Left colon (tissue), 2 donors: ENCODE measurements at regions not wholly inside any gene's neighbourhood (a gene's known extent, or its start where the extent isn't known, plus 50 kb on each side); places are given as distances from the start of the nearest gene placed in this dataset.
A peak's percentile ranks its signal among the peaks of the same experiment; 100 is the strongest.
"Not testable (repeated sequence)": the region's sequence is repeated elsewhere in the genome, so short reads cannot be mapped to it uniquely, and the experiment has no call there.

Experiments used
- ATAC-seq: fragments of 200-7000 bp; cut with Tn5 transposase; one replicate; pipeline ENCODE4 v1.9.1; 2020; ENCODE audit warnings: mild to moderate bottlenecking, moderate library complexity
- DNase-seq, 2 donors: peaks; one replicate each; pipeline ENCODE4 v3.0.0-alpha.2; 2020
- intact Hi-C, 2 donors: fragments of 100-400 bp; cut with DNase I in 1 of 2; cut with micrococcal nuclease in 1 of 2; formaldehyde crosslinking; loops; one replicate each; pipeline versions ENCODE4 v1.11.2 to v1.14.0; 2022; cut with DNase I, micrococcal nuclease
- donor health status: DM: no; HTN: no; CAD: no.
- donor health status: DM: yes; HTN: yes; CAD: no.

- intact Hi-C loops: no loop called here
- no peak for ATAC-seq
- DNase-seq: no peak
These were observed 64.0 kb upstream of the TARDBP start for GRCh38 chr1:10948463-10948775.

- DNase-seq (no peak), ATAC-seq (no peak)
- intact Hi-C loops: no loop called here
These were observed 61.9 kb upstream of the TARDBP start for GRCh38 chr1:10950316-10951172.

DNA sequence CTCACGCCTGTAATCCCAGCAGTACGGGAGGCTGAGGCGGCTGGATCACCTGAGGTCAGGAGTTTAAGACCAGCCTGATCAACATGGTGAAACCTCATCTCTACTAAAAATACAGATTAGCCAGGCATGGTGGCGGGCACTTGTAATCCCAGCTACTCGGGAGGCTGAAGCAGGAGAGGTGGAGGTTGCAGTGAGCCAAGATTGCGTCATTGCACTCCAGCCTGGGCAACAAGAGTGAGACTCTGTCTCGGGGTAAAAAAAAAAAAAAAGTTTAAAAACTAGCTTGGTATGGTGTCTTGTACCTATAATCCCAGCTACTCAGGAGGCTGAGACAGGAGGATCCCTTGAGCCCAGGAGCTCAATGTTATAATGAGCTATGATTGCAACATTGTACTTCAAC is 61.2 kb upstream of the TARDBP start:
- DNase-seq, ATAC-seq, intact Hi-C loops: not testable (repeated sequence)

- ATAC-seq (no peak), DNase-seq (no peak)
- intact Hi-C loops: no loop called here
These were observed 60.5 kb upstream of the TARDBP start for GRCh38 chr1:10951961-10952360.

DNA sequence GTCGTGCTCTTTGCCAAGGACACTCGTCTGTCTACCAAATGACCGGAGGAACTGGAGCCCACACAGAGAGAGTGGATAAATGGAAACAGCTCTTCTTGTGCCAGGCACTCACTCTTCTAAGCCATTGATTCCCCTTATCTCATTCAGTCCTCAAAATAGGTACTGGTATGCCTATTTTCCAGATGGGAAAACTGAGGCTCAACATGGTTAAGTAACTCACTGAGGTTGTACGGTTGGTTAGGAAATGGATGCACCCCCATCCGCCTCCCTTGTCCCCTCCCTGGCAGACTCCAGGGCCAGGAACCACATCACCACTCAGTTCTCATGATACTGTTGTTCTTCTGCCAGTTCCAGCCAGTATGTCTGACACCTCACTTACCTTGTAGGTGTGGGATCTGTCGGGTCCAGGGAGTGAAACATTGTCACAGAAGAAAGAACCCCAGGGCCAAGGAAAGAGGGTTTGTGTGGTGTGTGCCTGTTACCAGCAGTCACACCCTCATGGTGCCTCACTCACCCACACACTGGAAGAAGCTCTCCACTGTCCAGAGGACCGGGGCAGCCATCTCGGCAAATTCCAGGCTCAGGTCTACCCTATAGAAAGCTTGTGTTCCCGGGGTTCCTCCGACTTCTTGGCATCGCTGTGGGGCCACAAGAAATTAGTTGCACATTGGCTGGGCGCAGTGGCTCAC is 58.8 kb upstream of the TARDBP start:
- no peak for DNase-seq
- ATAC-seq: no peak
- intact Hi-C loops: no loop called here

DNA sequence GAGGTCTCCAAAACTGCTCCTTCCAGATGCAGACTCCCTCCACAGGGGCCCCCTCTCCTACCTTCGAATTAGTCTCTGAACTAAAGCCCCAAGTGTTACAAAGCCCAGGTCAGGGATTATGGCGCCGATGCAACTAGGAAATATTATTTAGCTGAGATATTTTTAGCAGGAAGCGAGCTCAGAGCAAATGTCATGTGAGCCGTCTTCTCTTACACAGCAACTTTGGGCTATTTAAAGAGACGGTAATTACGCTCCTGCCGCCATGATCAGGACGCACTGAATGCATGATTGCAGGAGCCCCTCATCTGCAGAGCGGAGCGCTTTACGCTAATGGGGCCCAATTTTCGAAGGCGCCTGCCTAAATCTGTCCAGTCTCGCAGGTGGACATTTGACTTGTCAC is 55.3 kb upstream of the TARDBP start:
- intact Hi-C loops: no loop called here
- no peak for DNase-seq
- ATAC-seq: no peak

DNA sequence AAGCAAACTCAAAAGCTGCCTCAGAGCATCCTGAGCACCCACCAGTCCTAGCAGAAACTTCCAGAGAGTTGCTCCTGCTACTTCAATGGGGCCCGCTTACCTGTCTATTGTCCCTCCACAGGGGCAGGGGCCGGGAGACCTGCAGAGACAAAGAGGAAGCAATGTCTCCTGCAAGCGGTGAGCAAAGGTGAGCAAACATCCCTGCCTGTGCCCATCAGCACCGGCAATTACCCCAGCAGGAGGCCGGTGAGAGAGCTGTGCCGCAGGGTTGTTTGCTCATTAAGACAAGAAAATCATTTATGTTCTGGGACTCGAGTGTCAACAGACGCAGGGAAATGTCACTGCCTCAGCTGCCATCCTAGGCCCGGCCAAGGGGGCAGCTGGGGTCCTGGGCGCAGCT is 53.8 kb upstream of the TARDBP start:
- intact Hi-C loops: no loop called here
- DNase-seq (no peak), ATAC-seq (peak; percentile 55)

- intact Hi-C loops: no loop called here
- peak; percentile 75 to 90 for DNase-seq
- ATAC-seq: peak; percentile 81
These were observed 51.8 kb upstream of the TARDBP start for GRCh38 chr1:10960411-10961299.

- ATAC-seq: peak; percentile 31
- DNase-seq: no peak
These were observed 51.1 kb upstream of the TARDBP start for GRCh38 chr1:10961300-10961833.

DNA sequence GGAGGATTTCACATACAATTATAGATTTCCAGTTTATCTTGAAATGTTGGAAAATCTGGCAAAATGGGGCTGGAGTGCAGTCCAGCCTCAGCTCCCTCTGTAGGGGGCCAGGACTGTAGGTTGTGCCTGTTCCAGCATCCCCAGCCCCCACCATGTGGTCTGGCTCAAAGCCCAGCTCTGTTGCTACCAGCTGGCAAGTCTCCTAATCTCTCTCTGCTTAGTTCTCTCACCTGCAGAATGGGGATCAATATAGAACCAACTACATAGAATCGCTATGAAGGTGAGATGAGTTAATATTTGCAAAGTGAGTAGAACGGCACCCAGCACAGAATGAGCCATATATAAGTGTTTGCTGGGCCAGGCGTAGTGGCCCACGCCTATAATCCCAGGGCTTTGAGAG is 50.0 kb upstream of the TARDBP start:
- intact Hi-C loops: no loop called here
- ATAC-seq (peak; percentile 21), DNase-seq (no peak)

More at GRCh38 chr1:10961300-10961833, 51.1 kb upstream of the TARDBP start:
- intact Hi-C loops: no loop called here
